Endometrium (tissue), 2 donors: ENCODE measurements at regions not wholly inside any gene's neighbourhood (a gene's known extent, or its start where the extent isn't known, plus 50 kb on each side); places are given as distances from the start of the nearest gene placed in this dataset.

ENCODE experiments used
- FAIRE-seq: peaks from 2 replicates; lab custom pipeline; 2012; peaks lifted over from hg19 to GRCh38; lab: Jason Lieb, UNC
- donor health status: control.
- donor health status: control.

- no peak for FAIRE-seq
Observed at GRCh38 chr7:22676385-22676784, 50.6 kb upstream of the IL6 start.

- no peak for FAIRE-seq
Observed at GRCh38 chr7:22675917-22676343, 51.1 kb upstream of the IL6 start.

DNA sequence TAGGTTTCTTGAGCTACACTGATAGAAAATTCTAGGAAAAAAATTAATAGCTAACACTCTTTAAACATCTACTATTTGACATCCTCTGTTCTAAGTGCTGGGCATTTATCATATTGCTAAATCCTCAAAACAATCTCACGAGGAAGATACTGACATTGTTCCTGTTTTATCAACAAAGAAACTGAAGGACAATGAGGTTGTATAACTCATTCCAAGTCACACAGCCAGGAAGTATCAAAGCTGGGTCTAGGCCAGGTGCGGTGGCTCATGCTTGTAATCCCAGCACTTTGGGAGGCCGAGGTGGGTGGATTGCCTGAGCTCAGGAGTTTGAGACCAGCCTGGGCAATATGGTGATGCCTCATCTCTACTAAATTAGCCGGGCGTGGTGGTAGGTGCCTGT, 51.6 kb upstream of the IL6 start:
- no peak for FAIRE-seq

- peak; percentile 94 for FAIRE-seq
Observed at GRCh38 chr7:22672846-22673680, 53.9 kb upstream of the IL6 start.

GRCh38 chr7:22671177-22671879, 55.7 kb upstream of the IL6 start:
- no peak for FAIRE-seq

DNA sequence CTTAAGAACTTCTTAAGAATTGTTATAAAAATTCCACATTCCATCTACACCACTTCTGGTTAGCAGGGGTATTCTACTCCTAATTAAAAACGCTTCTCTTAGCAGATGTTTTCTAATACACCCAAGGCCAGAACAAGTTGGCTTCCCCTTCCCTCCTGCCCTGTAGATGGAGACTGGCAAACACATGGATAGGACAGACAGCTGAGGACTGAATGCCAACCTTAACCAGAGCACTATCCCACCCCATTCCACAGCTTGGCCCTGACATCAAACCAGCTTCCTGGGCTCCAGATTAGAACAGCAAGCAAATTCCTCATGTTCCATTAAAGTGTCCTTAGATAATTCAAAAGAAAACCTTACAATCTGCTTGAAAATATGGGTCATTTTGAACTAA, 56.6 kb upstream of the IL6 start:
- FAIRE-seq, result no peak

DNA sequence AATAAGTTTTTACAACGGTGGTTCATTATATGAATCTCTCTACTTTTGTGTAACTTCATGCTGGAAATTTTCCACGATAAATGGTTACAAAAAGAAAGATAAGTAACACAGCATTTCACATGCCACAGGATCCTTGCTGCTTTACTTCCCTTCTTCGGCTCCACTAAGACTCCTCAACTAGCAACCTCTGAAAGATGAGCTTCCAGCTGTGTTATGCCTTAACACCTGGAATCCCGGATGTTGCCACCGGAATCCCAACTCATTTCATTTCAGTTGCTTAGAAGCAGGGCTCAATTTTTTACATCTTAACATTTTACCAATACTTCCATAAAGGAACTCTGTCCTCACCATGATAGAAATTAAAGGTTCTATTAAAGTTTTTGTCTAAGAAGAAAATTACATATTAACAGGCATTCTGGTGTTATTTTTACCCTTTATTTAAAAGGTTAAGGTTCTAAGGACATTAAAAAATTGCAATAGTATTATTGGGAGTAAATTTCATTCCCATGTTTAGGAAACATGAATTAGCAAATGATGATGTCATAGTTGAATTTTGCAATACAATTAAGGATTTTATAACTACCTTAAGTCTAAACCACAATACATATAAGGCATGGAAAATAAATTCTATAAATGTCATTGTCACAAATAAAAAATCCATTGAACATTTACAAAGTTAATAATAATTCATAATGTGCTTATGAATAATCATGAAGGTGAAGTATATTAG, 57.1 kb upstream of the IL6 start:
- FAIRE-seq, result no peak

DNA sequence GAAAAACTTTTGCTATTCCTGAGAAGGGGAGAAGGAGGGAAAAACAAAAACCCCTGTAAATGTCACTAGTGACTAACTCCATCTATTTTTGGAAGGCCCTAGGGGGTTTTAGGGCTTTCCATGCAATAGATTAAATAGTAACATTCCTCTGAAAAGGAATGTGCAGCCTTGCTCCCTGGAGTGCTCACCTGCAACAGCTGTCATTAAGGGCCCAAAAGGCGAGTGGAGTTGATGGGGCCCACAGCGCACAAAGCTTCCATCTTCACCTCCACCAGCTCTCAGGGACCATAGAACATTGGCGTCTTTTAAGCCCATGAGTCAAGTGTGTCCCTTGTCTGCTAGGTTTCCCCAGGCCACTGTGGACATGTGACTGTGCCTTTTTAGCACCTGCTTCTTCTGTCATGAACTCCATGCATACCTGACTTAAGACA, 58.0 kb upstream of the IL6 start:
- FAIRE-seq, result no peak

DNA sequence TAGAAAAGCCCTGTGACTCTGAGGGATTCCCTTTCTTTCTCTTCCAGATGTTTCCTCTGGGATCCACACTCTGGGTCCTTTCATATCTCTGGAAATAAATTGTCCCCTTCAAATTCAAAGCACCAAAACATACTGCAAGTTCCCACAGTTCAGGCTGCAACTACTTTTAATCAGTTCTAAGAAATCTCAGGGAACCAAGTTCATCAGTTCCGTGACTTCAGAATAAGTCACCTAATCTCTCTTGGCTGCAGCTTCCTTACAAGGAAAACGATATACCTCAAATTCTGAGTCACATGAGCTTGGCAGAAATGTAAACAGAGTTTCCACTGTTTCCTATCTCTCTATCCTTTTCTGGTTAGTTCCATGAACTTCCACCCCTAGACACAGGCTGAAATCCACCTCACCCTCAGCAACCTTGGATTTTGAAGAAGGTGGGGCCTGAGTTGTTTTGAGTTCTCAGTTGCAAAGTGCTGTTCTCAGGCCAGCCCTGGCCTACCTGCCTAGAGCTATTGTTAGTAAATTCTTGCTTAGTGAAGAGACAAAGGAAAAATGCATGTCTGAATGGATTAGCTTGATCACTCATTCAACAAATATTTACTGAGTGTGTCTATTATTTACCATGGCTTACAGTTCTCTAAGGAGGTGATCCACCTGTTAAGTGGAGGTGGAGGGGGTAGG, 59.3 kb upstream of the IL6 start:
- no peak for FAIRE-seq

GRCh38 chr7:22667187-22667561, 59.8 kb upstream of the IL6 start:
- FAIRE-seq, result no peak

DNA sequence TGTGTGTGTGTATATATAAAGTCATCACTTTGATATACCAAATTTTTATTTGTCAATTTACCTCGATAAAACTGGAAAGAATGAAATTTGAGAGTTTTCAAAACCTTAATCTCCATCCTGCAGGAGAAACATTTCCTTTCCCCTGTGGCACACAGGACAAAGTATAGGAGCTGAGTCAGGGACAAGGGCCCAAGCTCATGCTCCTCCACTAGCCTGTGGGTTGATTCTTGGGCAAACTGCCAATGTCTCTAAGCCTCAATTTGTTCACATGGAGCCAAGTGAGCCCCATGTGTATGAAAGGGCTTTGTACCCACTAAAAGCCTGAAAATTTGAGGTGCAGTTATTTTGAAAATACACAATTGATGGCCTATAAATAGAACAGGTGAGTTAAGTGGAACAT, 60.3 kb upstream of the IL6 start:
- FAIRE-seq, result no peak

- FAIRE-seq, result no peak
Observed at GRCh38 chr7:22665923-22666322, 61.1 kb upstream of the IL6 start.

DNA sequence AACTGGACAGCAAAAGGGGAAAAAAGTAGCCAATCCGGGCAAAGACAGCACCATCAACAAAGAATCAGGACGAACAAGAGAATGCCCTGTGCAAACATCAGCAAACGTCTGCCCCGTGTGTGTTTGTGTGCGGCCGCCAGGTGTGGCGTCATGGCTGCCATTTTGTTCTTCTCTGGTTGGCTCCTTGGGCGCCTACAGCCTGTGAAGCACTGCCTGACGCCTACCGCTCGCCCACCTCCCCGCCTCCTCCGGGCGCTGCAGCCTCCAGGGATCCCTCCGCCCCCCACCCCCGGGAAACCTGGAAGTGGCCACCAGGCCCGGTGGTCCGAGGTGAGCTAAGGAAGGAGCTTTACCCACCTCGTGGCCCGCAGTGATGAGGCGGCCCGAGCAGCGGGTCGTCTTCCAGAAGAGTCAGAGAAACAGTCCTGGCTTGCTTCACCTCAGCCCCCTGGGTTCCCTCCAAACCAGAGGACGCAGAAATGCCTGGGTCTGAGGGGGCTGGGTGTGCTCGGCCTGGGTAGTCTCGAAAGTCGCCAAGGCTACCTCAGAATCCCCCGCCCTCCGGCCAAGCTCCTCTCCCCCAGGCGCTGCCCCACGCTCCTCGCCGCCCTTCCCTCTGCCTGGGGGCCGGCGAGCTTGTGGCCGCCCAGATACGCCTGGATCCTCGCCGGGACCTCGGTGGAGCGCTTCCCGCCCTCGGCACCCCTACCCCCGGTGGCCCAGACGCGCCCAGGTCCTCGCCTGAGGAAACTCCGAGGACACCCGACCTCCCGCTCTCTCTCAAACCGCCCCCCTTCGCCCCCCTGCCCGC, 61.8 kb upstream of the IL6 start:
- no peak for FAIRE-seq

- FAIRE-seq, result no peak
Observed at GRCh38 chr7:22663721-22664120, 63.3 kb upstream of the IL6 start.

GRCh38 chr7:22663357-22663718, 63.7 kb upstream of the IL6 start:
- FAIRE-seq, result no peak

DNA sequence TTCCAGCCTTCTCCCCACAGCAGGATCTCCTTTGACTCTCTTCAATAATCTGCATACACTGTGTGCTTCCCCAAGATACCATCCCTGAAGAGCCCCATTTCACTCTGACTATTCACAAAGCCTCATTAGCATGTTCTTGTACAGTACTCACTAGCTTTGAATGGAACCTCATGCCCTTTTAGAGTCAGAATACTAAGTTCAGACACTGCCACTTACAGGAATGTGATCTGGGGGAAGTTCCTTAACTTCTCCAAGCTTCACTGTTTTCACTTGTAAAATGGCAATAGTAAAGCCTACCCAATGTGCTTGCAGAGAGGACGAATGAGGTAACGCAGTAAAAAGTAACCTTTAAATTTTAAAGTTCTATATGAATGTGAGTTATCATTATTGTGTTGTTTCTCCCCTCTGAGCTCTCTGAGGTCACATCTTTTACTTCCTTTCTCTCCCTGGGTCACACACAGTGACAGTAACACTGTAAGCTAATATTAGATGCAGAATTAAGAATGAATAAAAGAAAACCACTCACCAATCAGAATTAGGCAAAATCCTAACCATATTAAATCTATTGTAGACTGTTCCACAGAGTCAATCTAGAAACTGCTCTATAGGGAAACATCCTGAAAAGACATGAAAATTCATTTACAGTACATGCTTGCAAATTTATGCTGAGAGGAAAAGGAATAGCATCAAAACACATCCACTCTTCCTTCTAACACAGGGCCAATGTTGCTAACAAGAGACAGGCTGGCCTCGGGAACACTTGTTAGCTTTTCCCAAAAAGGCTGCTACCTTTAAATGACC, 64.2 kb upstream of the IL6 start:
- FAIRE-seq, result no peak

GRCh38 chr7:22662036-22662435, 65.0 kb upstream of the IL6 start:
- no peak for FAIRE-seq

GRCh38 chr7:22660732-22661131, 66.3 kb upstream of the IL6 start:
- FAIRE-seq, result no peak

DNA sequence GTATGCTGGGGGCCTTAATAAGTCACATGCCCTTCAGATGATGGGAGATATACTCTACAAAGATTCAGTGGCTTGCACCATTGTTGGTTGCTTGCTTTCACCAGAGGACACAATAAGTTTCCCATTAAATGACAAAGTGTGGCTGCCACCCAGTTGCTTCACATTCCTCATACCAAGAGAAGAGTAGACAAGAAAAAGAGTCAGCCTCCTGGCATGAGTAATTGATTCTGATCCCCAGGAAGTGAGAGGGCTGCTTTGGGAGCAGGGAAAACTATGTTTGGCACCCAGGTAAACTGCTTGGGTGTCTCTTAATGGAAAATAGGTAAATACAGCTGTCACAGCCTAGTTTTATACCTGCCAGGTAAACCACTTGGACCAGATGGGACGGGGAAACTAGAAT, 66.7 kb upstream of the IL6 start:
- no peak for FAIRE-seq

DNA sequence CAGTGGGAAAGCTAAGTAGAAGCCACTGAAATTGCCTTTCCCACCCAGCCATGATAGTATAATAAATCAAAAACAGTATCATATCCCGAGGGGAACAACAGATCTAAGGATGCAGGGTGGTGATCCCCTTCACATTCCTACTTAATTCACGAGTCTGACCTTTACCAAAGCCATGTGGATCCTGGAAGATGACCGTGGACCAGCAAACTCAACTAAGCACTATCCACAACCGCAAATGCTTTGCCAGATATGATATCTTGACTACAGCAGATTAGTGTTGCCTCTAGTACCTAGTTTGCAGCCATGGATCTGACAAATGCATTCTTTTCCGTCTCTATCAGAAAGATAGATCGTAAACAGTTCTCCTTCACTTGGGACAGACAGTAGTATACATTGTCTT, 67.3 kb upstream of the IL6 start:
- no peak for FAIRE-seq

GRCh38 chr7:22658031-22658430, 69.0 kb upstream of the IL6 start:
- FAIRE-seq, result no peak
